ENCODE measurements at regions not wholly inside any gene's neighbourhood (a gene's known extent, or its start where the extent isn't known, plus 50 kb on each side); places are given as distances from the start of the nearest gene placed in this dataset.

DNA sequence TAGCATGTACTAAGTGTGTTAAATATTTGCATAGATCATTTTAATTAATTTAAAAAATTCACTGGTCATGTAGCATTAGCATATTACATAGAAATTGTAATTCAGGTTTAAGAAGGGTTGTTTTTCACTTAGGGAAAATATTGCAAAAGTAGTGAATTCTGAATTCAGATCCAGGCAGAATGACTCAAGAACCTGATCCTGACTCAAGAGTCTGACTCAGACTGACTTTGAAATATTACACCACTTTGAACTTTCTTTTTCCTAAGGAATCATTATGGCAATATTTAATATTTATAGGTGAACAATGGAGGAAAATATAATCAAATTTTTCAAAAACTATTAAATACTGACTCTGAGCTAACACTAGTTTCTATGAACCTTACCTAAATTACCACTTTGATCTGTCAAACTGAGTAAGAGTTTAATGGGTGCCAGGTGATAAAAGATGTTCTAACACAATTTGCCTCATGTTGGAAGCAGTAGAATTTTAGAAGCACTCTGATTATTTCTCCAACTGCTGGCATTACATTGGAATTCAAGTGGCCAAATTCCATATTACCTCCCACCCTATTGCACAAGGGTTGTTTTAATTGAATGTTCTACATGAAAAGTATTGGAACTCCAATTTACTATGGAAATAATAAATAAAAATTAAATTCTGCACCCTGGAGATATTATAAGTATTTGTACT, 261.6 kb downstream of the SLITRK1 start:
- TF ChIP-seq ELF4 (IDR thresholded peaks at IDR 0.05) = no peak
- no peak for TF ChIP-seq BHLHE40 (IDR thresholded peaks at IDR 0.05; ENCODE audit: borderline replicate concordance)
- TF ChIP-seq FOXK2 (IDR thresholded peaks at IDR 0.05) = no peak
- TF ChIP-seq SP1 (IDR thresholded peaks at IDR 0.05) = no peak
- TF ChIP-seq HDGF (IDR thresholded peaks at IDR 0.05; ENCODE audit: borderline replicate concordance) = no peak
- TF ChIP-seq, protein P1, sequence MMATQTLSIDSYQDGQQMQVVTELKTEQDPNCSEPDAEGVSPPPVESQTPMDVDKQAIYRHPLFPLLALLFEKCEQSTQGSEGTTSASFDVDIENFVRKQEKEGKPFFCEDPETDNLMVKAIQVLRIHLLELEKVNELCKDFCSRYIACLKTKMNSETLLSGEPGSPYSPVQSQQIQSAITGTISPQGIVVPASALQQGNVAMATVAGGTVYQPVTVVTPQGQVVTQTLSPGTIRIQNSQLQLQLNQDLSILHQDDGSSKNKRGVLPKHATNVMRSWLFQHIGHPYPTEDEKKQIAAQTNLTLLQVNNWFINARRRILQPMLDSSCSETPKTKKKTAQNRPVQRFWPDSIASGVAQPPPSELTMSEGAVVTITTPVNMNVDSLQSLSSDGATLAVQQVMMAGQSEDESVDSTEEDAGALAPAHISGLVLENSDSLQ (IDR thresholded peaks at IDR 0.05) = no peak
- TF ChIP-seq FOXM1 (IDR thresholded peaks at IDR 0.05; ENCODE audit: borderline replicate concordance) = no peak
- TF ChIP-seq ZNF384 (IDR thresholded peaks at IDR 0.05) = no peak
- no peak for TF ChIP-seq NFRKB (IDR thresholded peaks at IDR 0.05)
- TF ChIP-seq LEF1 (IDR thresholded peaks at IDR 0.05; ENCODE audit: borderline replicate concordance) = no peak
